HUES64 (cell line): ENCODE measurements at regions not wholly inside any gene's neighbourhood (a gene's known extent, or its start where the extent isn't known, plus 50 kb on each side); places are given as distances from the start of the nearest gene placed in this dataset.

Experiments used
- H3K27ac ChIP-seq: 2 replicates; pipeline ENCODE4 v1.7.0; 2013; ENCODE audit warnings: low read depth, low read length, inconsistent platforms
- H3K27me3 ChIP-seq: 2 replicates; pipeline ENCODE4 v1.6.1; 2013; ENCODE audit warnings: mild to moderate bottlenecking, low read length; ENCODE audit not compliant: insufficient read depth
- H3K36me3 ChIP-seq: 2 replicates; pipeline ENCODE4 v1.6.1; 2013; ENCODE audit warnings: mild to moderate bottlenecking, low read length; ENCODE audit not compliant: insufficient read depth
- H3K4me1 ChIP-seq: 2 replicates; pipeline ENCODE4 v1.6.1; 2013; ENCODE audit warnings: mild to moderate bottlenecking, low read length, moderate library complexity; ENCODE audit not compliant: insufficient read depth
- H3K4me3 ChIP-seq: 2 replicates; pipeline ENCODE4 v1.5.1; 2013; ENCODE audit warnings: mild to moderate bottlenecking, low read length, moderate library complexity
- H3K9ac ChIP-seq: 2 replicates; pipeline ENCODE4 v1.6.1; 2013; ENCODE audit warnings: mild to moderate bottlenecking, low read depth, low read length
- H3K9me3 ChIP-seq: 2 replicates; pipeline ENCODE4 v1.6.1; 2013; ENCODE audit warnings: low read depth, low read length; ENCODE audit not compliant: insufficient read depth
- WGBS: fragments of 150-250, 120-280 bp; methylation state at CpG from one replicate; pipeline ENCODE4 v1.1.7; 2013; ENCODE audit warnings: missing lambda C conversion rate; 5-methylcytosine and 5-hydroxymethylcytosine counted together

GRCh38 chr7:81120803-81121202, 202.0 kb upstream of the SEMA3C start:
- no peaks in the 10 kb centered on the region for H3K9me3 ChIP-seq
- no peak overlapping the region for H3K27ac ChIP-seq
- WGBS, result 84% methylated on average over 4 of the region's 4 CpGs
- no peak overlapping the region for H3K9ac ChIP-seq
- no peaks in the 10 kb centered on the region for H3K27me3 ChIP-seq
- no peaks in the 10 kb centered on the region for H3K36me3 ChIP-seq
- H3K4me3 ChIP-seq, result no peak overlapping the region
- peaks cover 17% of the 10 kb centered on the region for H3K4me1 ChIP-seq

GRCh38 chr7:81120111-81120510, 201.3 kb upstream of the SEMA3C start:
- Histone ChIP-seq H3K27me3 (no peaks in the 10 kb centered on the region), H3K9ac (no peak overlapping the region), H3K27ac (no peak overlapping the region; the same call in 1 of the 2 replicates), H3K9me3 (no peaks in the 10 kb centered on the region), H3K4me1 (peaks cover 17% of the 10 kb centered on the region), H3K4me3 (no peak overlapping the region), H3K36me3 (no peaks in the 10 kb centered on the region)
- 78% methylated on average over 2 of the region's 4 CpGs for WGBS

GRCh38 chr7:81114633-81115032, 195.8 kb upstream of the SEMA3C start:
- Histone ChIP-seq H3K27me3 (no peaks in the 10 kb centered on the region), H3K4me1 (peaks cover 12% of the 10 kb centered on the region), H3K4me3 (no peak overlapping the region), H3K27ac (no peak overlapping the region), H3K36me3 (no peaks in the 10 kb centered on the region), H3K9ac (no peak overlapping the region), H3K9me3 (no peaks in the 10 kb centered on the region)
- 80% methylated on average over 1 of the region's 1 CpG for WGBS

GRCh38 chr7:81112731-81113130, 193.9 kb upstream of the SEMA3C start:
- no CpG with 5 or more reads among the region's 1 CpG for WGBS
- peaks cover 12% of the 10 kb centered on the region for H3K4me1 ChIP-seq
- H3K27me3 ChIP-seq, result no peaks in the 10 kb centered on the region
- H3K4me3 ChIP-seq, result no peak overlapping the region
- H3K27ac ChIP-seq, result no peak overlapping the region
- no peak overlapping the region for H3K9ac ChIP-seq
- no peaks in the 10 kb centered on the region for H3K9me3 ChIP-seq
- H3K36me3 ChIP-seq, result no peaks in the 10 kb centered on the region

- H3K27me3 ChIP-seq, result no peaks in the 10 kb centered on the region
- no peaks in the 10 kb centered on the region for H3K36me3 ChIP-seq
- WGBS, result 85% methylated on average over 9 of the region's 11 CpGs
- peaks cover 12% of the 10 kb centered on the region for H3K4me1 ChIP-seq
- H3K9ac ChIP-seq, result no peak overlapping the region
- H3K27ac ChIP-seq, result no peak overlapping the region; the same call in 1 of the 2 replicates
- no peaks in the 10 kb centered on the region for H3K9me3 ChIP-seq
- no peak overlapping the region for H3K4me3 ChIP-seq
Measured at GRCh38 chr7:81111781-81112540, 193.1 kb upstream of the SEMA3C start.

GRCh38 chr7:81111358-81111757, 192.5 kb upstream of the SEMA3C start:
- WGBS, result 89% methylated on average over 1 of the region's 1 CpG
- H3K9ac ChIP-seq, result no peak overlapping the region
- H3K36me3 ChIP-seq, result no peaks in the 10 kb centered on the region
- H3K4me3 ChIP-seq, result no peak overlapping the region
- H3K9me3 ChIP-seq, result no peaks in the 10 kb centered on the region
- H3K27ac ChIP-seq, result no peak overlapping the region
- no peaks in the 10 kb centered on the region for H3K27me3 ChIP-seq
- peaks cover 12% of the 10 kb centered on the region for H3K4me1 ChIP-seq

GRCh38 chr7:81110673-81111072, 191.8 kb upstream of the SEMA3C start:
- WGBS, result 81% methylated on average over 2 of the region's 2 CpGs
- Histone ChIP-seq H3K4me3 (no peak overlapping the region), H3K27me3 (no peaks in the 10 kb centered on the region), H3K9ac (no peak overlapping the region), H3K36me3 (no peaks in the 10 kb centered on the region), H3K9me3 (no peaks in the 10 kb centered on the region), H3K4me1 (peaks cover 12% of the 10 kb centered on the region), H3K27ac (no peak overlapping the region)

GRCh38 chr7:81098213-81098612, 179.4 kb upstream of the SEMA3C start:
- H3K4me1 ChIP-seq, result no peaks in the 10 kb centered on the region
- WGBS, result 100% methylated on average over 3 of the region's 3 CpGs
- no peak overlapping the region for H3K4me3 ChIP-seq
- no peak overlapping the region for H3K9ac ChIP-seq
- no peaks in the 10 kb centered on the region for H3K27me3 ChIP-seq
- H3K9me3 ChIP-seq, result no peaks in the 10 kb centered on the region
- H3K27ac ChIP-seq, result no peak overlapping the region
- H3K36me3 ChIP-seq, result no peaks in the 10 kb centered on the region

GRCh38 chr7:81094952-81095351, 176.1 kb upstream of the SEMA3C start:
- Histone ChIP-seq H3K9me3 (no peaks in the 10 kb centered on the region), H3K4me3 (no peak overlapping the region), H3K27me3 (no peaks in the 10 kb centered on the region), H3K9ac (no peak overlapping the region), H3K4me1 (no peaks in the 10 kb centered on the region), H3K27ac (no peak overlapping the region), H3K36me3 (no peaks in the 10 kb centered on the region)
- 100% methylated on average over 3 of the region's 3 CpGs for WGBS

- H3K4me1 ChIP-seq, result no peaks in the 10 kb centered on the region
- no peak overlapping the region for H3K4me3 ChIP-seq
- no peaks in the 10 kb centered on the region for H3K27me3 ChIP-seq
- H3K9ac ChIP-seq, result no peak overlapping the region
- H3K27ac ChIP-seq, result no peak overlapping the region
- no peaks in the 10 kb centered on the region for H3K9me3 ChIP-seq
- no peaks in the 10 kb centered on the region for H3K36me3 ChIP-seq
Measured at GRCh38 chr7:81081616-81082015, 162.8 kb upstream of the SEMA3C start.

GRCh38 chr7:81080553-81080952, 161.7 kb upstream of the SEMA3C start:
- no peaks in the 10 kb centered on the region for H3K36me3 ChIP-seq
- H3K4me3 ChIP-seq, result no peak overlapping the region
- 100% methylated on average over 1 of the region's 1 CpG for WGBS
- no peaks in the 10 kb centered on the region for H3K27me3 ChIP-seq
- H3K27ac ChIP-seq, result no peak overlapping the region
- H3K9ac ChIP-seq, result no peak overlapping the region
- H3K4me1 ChIP-seq, result no peaks in the 10 kb centered on the region
- H3K9me3 ChIP-seq, result no peaks in the 10 kb centered on the region

GRCh38 chr7:81079746-81080145, 160.9 kb upstream of the SEMA3C start:
- no peaks in the 10 kb centered on the region for H3K36me3 ChIP-seq
- no peak overlapping the region for H3K4me3 ChIP-seq
- 100% methylated on average over 1 of the region's 1 CpG for WGBS
- H3K9me3 ChIP-seq, result no peaks in the 10 kb centered on the region
- H3K9ac ChIP-seq, result no peak overlapping the region
- no peak overlapping the region for H3K27ac ChIP-seq
- no peaks in the 10 kb centered on the region for H3K27me3 ChIP-seq
- no peaks in the 10 kb centered on the region for H3K4me1 ChIP-seq
